HG03442 (cell line): ENCODE measurements at regions not wholly inside any gene's neighbourhood (a gene's known extent, or its start where the extent isn't known, plus 50 kb on each side); places are given as distances from the start of the nearest gene placed in this dataset.

Experiments used
- ATAC-seq: cut with Tn5 transposase; IDR thresholded peaks from one replicate; pipeline ENCODE4 v1.9.1; 2021; ENCODE audit warnings: mild to moderate bottlenecking, moderate library complexity; ENCODE audit not compliant: unreplicated experiment

- no peak for ATAC-seq
Observed at GRCh38 chr21:41633627-41634026, 125.7 kb upstream of the TMPRSS2 start.

- no peak for ATAC-seq
Observed at GRCh38 chr21:41632748-41633475, 125.0 kb upstream of the TMPRSS2 start.

- ATAC-seq = no peak
Observed at GRCh38 chr21:41631564-41632461, 123.9 kb upstream of the TMPRSS2 start.

DNA sequence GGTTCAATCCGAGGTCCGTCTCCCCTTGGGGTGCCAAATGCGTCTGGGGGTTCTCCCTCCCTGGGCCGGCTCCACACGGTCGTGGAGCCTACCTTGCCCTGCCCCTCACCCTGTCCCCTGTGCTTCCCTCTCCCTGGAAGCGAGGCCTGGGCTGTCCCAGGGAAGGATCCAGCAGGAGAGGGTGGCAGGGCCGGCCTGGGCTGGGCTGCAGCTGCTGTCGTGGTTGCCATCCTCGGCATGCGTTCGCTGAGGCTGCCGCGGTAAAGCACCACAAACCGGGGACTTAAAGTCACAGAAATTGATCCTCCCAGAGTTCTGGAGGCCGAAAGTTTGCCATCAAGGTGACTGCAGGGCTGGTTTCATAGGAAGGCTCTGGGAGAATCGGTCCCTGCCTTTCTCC is 123.0 kb upstream of the TMPRSS2 start:
- ATAC-seq = no peak

DNA sequence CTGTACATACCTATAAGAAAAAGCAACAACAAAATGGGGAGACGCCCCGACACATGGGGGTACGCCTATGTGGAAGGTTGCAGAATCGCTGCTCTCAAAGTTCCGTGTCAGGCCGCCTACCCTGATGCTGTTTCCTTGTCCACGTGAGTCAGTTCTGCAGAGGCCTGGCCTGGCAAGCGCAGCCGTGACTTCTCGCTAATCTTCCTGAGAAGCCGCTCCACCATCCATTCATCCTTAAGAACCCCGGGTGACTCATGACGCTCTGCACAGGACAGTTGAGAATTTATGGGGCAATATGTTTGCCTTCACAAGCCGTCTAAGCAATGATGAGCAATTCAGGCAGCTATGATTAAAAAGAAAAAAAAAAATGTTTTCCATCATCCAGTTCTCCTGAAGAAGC is 122.3 kb upstream of the TMPRSS2 start:
- ATAC-seq = no peak

DNA sequence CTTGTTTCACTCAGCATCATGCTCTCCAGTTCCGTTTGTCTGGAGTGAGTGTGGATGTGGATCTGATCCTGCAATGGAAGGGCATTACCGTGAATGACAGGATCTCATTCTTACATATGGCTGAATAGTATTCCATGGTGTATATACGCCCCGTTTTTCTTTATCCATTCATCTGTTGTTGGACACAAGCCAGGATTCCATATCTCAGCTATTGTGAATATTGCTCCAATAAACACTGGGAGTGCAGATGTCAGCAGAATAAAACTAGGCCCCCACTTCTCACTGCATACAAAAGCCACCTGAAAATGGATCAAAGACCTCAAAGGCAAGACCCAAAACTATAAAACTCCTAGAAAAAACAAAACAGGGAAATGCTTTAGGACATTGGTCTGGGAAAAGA is 120.3 kb upstream of the TMPRSS2 start:
- no peak for ATAC-seq

DNA sequence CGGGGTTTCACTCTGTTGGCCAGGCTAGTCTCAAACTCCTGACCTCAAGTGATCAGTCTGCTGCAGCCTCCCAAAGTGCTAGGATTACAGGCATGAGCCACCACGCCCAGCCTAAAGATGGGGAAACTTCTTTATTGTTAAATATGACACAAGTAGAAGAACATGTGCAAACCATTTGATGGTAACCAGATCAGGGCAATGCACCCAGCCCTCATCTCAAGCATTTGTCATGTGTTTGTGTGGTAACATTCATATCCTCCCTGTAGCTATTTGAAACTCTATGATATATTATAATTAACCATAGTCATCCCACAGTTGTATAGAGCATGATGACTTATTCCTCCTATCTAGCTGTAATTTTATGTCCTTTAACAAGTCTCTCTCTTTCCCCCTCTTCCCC is 119.5 kb upstream of the TMPRSS2 start:
- no peak for ATAC-seq

DNA sequence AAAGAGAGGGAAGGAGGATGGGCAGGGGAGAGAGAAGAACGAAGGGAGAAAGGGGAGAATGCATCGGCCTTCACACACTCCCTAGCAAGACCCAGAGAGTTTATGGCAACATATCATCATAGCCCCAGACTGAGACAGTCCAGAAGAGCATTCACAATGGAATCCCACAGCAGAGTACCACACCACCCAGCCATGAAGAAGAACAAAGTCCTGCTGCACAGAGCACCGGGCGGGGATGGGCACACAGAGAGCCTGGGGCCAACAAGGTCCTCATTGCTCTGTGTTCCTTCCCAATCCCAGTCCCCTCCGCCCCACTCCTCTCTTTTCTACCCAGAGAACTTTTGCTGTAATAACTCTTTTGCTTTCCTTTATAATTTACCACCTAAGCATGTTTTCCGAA is 118.1 kb upstream of the TMPRSS2 start:
- ATAC-seq = no peak

DNA sequence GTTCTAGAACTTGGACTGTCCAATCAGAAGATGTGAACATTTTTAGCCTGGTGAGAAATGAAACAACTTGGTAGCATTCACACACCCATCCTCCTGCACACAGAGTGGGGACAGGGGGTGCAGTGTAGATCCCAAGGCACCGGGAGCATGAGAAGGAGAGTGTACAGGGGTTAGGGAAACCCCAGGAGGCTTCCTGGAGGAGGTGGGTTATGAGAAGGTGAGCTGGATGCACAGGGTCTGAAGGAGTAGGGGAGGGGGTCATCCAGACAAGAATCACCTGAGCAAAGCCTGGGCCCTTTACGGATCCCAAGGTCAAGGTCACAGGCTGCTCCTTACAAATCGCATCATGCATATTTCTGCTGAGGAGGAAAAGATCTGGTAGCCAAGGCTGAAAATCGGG is 117.5 kb upstream of the TMPRSS2 start:
- no peak for ATAC-seq

- no peak for ATAC-seq
Observed at GRCh38 chr21:41624674-41625310, 116.8 kb upstream of the TMPRSS2 start.

- no peak for ATAC-seq
Observed at GRCh38 chr21:41623945-41624344, 116.0 kb upstream of the TMPRSS2 start.

GRCh38 chr21:41622831-41623548 is 115.0 kb upstream of the TMPRSS2 start:
- ATAC-seq = no peak

GRCh38 chr21:41622201-41622600 is 114.2 kb upstream of the TMPRSS2 start:
- ATAC-seq = no peak

GRCh38 chr21:41621513-41621912 is 113.6 kb upstream of the TMPRSS2 start:
- ATAC-seq = no peak

- ATAC-seq = no peak
Observed at GRCh38 chr21:41620982-41621381, 113.0 kb upstream of the TMPRSS2 start.

GRCh38 chr21:41620541-41620940 is 112.6 kb upstream of the TMPRSS2 start:
- no peak for ATAC-seq

DNA sequence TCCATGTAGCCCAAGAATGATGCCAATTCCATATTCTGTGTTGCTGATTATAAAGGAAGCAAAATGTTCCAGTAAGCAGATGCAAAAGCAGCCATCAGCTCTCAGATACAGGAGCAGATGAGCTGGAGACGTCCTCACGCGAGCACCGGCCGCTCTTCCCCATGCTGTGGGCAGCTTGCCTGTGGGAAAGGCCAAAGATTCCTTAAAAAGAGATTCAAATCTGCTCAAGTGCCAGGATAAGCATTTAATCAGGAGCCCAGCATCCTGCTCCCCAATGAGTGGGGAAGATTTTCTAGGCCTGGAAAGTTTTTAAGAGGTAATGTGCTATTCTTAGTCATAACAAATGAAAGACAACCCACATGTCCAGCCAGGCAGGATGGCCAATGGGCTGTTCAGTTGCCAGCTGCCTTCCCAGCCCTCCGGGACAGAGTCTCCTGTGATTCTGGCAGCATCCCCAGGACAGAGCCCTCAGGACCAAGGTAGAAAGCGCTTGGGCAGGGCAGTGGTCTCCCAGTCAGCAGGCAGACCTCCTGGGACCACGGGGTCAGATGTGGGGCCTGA is 108.2 kb upstream of the TMPRSS2 start:
- ATAC-seq = no peak

GRCh38 chr21:41615613-41616012 is 107.7 kb upstream of the TMPRSS2 start:
- ATAC-seq = no peak

- ATAC-seq = no peak
Observed at GRCh38 chr21:41614511-41614910, 106.6 kb upstream of the TMPRSS2 start.

- no peak for ATAC-seq
Observed at GRCh38 chr21:41613533-41613909, 105.6 kb upstream of the TMPRSS2 start.
